OCI-LY3 (cell line): ENCODE measurements at regions not wholly inside any gene's neighbourhood (a gene's known extent, or its start where the extent isn't known, plus 50 kb on each side); places are given as distances from the start of the nearest gene placed in this dataset.

Experiments used
- H2AFZ ChIP-seq: fragments of 200-600, 300-600 bp; shearing (Covaris generic); 2 replicates; pipeline ENCODE4 v1.6.0; 2014; ENCODE audit warnings: antibody characterized with exemption, low read depth, low read length
- H3K27ac ChIP-seq: fragments of 200-600, 300-600 bp; sonication (generic); 2 replicates; pipeline ENCODE4 v1.5.1; 2014; ENCODE audit warnings: mild to moderate bottlenecking, low read length, moderate library complexity, mixed read lengths
- H3K27me3 ChIP-seq: fragments of 200-600, 300-600 bp; sonication (generic); 2 replicates; pipeline ENCODE4 v1.6.1; 2014; ENCODE audit warnings: low read depth, low read length, mixed read lengths
- H3K36me3 ChIP-seq: fragments of 200-600, 300-600 bp; sonication (generic); replicated peaks from 2 replicates; pipeline ENCODE3; 2014; ENCODE audit warnings: low read depth, low read length, mixed read lengths
- H3K4me1 ChIP-seq: fragments of 300-600, 200-600 bp; sonication (generic); 2 replicates; pipeline ENCODE4 v1.6.1; 2014; ENCODE audit warnings: low read length, mixed read lengths
- H3K4me2 ChIP-seq: fragments of 200-600, 300-600 bp; sonication (generic); 2 replicates; pipeline ENCODE4 v1.6.1; 2014; ENCODE audit warnings: low read length, mixed read lengths
- H3K4me3 ChIP-seq: fragments of 300-600, 200-600 bp; sonication (generic); 2 replicates; pipeline ENCODE4 v1.5.1; 2014; ENCODE audit warnings: antibody characterized with exemption, mild to moderate bottlenecking, low read length, moderate library complexity
- H3K79me2 ChIP-seq: fragments of 300-600, 200-600 bp; shearing (Covaris generic); 2 replicates; pipeline ENCODE4 v1.6.1; 2014; ENCODE audit warnings: mild to moderate bottlenecking, low read length, mixed read lengths
- H3K9ac ChIP-seq: fragments of 300-600, 200-600 bp; shearing (Covaris generic); 2 replicates; pipeline ENCODE4 v1.6.0; 2014; ENCODE audit warnings: mild to moderate bottlenecking, low read length, moderate library complexity
- H3K9me3 ChIP-seq: fragments of 200-600, 300-600 bp; shearing (Covaris generic); 2 replicates; pipeline ENCODE4 v1.6.1; 2014; ENCODE audit warnings: low read length, mixed read lengths; ENCODE audit not compliant: insufficient read depth
- H4K20me1 ChIP-seq: fragments of 200-600, 300-600 bp; sonication (generic); 2 replicates; pipeline ENCODE4 v1.6.1; 2016; ENCODE audit warnings: low read length, mixed read lengths; ENCODE audit not compliant: insufficient read depth
- EZH2phosphoT487 ChIP-seq: fragments of 200-600 bp; shearing (Covaris generic); IDR thresholded peaks from 2 replicates; pipeline ENCODE4 v1.6.1; 2018; ENCODE audit warnings: antibody characterized with exemption, mixed run types, low read depth
- TF ChIP-seq, protein P1 (sequence below): fragments of 200-600, 300-600 bp; sonication (generic); IDR thresholded peaks from 2 replicates; pipeline ENCODE4 v1.5.1; 2014; ENCODE audit warnings: antibody characterized with exemption, low read length, low read depth

DNA sequence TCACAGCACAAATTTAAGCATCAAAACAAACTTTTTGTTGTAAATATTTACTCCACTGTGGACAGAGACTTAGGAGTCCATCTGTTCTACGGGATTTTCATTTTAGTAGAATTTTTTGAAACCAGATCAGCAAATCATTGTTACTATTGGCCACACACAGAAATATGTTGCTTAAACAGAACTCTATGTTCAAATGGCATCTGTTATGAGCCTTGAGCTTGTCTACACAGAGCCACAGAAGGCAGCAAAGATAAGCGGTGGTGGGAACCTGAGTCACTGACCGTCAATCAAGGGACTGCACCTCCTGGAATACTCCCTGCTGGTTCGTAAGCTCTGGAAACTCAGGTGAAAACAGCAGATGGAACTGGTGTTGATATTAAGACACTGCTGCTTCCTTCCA, 156.8 kb downstream of the TMEM200C start:
- H3K4me3 ChIP-seq, result no peak overlapping the region
- H3K27me3 ChIP-seq, result no peaks in the 10 kb centered on the region
- no peak overlapping the region for H3K4me2 ChIP-seq
- no peaks in the 10 kb centered on the region for H4K20me1 ChIP-seq
- H3K27ac ChIP-seq, result no peak overlapping the region
- no peaks in the 10 kb centered on the region for H3K36me3 ChIP-seq
- no peaks in the 10 kb centered on the region for H3K4me1 ChIP-seq
- no peak overlapping the region for H3K9ac ChIP-seq
- TF ChIP-seq EZH2phosphoT487, result no peak
- TF ChIP-seq, protein P1, sequence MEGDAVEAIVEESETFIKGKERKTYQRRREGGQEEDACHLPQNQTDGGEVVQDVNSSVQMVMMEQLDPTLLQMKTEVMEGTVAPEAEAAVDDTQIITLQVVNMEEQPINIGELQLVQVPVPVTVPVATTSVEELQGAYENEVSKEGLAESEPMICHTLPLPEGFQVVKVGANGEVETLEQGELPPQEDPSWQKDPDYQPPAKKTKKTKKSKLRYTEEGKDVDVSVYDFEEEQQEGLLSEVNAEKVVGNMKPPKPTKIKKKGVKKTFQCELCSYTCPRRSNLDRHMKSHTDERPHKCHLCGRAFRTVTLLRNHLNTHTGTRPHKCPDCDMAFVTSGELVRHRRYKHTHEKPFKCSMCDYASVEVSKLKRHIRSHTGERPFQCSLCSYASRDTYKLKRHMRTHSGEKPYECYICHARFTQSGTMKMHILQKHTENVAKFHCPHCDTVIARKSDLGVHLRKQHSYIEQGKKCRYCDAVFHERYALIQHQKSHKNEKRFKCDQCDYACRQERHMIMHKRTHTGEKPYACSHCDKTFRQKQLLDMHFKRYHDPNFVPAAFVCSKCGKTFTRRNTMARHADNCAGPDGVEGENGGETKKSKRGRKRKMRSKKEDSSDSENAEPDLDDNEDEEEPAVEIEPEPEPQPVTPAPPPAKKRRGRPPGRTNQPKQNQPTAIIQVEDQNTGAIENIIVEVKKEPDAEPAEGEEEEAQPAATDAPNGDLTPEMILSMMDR, result no peak
- no peaks in the 10 kb centered on the region for H3K9me3 ChIP-seq
- H2AFZ ChIP-seq, result no peak overlapping the region
- H3K79me2 ChIP-seq, result no peaks in the 10 kb centered on the region

DNA sequence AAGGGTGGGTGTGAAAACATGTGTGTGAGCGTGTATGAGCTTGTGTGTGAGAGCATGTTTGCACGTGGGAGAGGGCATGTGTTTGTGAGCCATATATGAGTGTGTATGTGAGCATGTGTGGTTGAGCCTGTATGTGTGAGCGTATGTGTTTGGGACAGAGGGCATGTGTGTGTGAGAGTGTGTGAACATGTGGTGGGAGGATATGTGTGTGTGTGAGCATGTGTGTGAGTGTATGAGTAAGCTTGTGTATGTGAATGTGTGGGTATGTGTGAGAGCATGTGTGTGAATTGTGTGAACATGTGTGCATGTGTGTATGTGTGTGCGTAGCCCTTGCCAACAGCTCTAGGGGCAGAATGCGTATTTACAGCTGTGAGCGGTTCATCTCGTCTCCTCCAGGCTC, 163.0 kb downstream of the TMEM200C start:
- Histone ChIP-seq H3K36me3 (no peaks in the 10 kb centered on the region), H3K9me3 (no peaks in the 10 kb centered on the region), H3K4me2 (no peak overlapping the region), H3K4me3 (no peak overlapping the region), H3K79me2 (no peaks in the 10 kb centered on the region), H3K27me3 (no peaks in the 10 kb centered on the region), H3K27ac (no peak overlapping the region), H2AFZ (no peak overlapping the region), H3K4me1 (no peaks in the 10 kb centered on the region), H4K20me1 (no peaks in the 10 kb centered on the region), H3K9ac (no peak overlapping the region)
- TF ChIP-seq, protein P1, result no peak
- TF ChIP-seq EZH2phosphoT487, result no peak

- H3K4me2 ChIP-seq, result no peak overlapping the region
- H3K9me3 ChIP-seq, result no peaks in the 10 kb centered on the region
- H3K9ac ChIP-seq, result no peak overlapping the region
- no peak overlapping the region for H2AFZ ChIP-seq
- no peak overlapping the region for H3K4me3 ChIP-seq
- H4K20me1 ChIP-seq, result no peaks in the 10 kb centered on the region
- no peaks in the 10 kb centered on the region for H3K27me3 ChIP-seq
- H3K4me1 ChIP-seq, result no peaks in the 10 kb centered on the region
- no peaks in the 10 kb centered on the region for H3K36me3 ChIP-seq
- H3K79me2 ChIP-seq, result no peaks in the 10 kb centered on the region
- H3K27ac ChIP-seq, result no peak overlapping the region
- TF ChIP-seq EZH2phosphoT487, result no peak
- TF ChIP-seq, protein P1, result no peak
These were observed 165.2 kb downstream of the TMEM200C start for GRCh38 chr18:5729983-5730699.

GRCh38 chr18:5728531-5728930, 166.8 kb downstream of the TMEM200C start:
- Histone ChIP-seq H2AFZ (no peak overlapping the region), H3K4me3 (no peak overlapping the region), H3K36me3 (no peaks in the 10 kb centered on the region), H3K27ac (no peak overlapping the region), H3K9me3 (no peaks in the 10 kb centered on the region), H3K27me3 (no peaks in the 10 kb centered on the region), H3K79me2 (no peaks in the 10 kb centered on the region), H4K20me1 (no peaks in the 10 kb centered on the region), H3K4me2 (no peak overlapping the region), H3K9ac (no peak overlapping the region), H3K4me1 (no peaks in the 10 kb centered on the region)
- TF ChIP-seq, protein P1, result no peak
- TF ChIP-seq EZH2phosphoT487, result no peak
